DND-41 (cell line): ENCODE measurements at regions not wholly inside any gene's neighbourhood (a gene's known extent, or its start where the extent isn't known, plus 50 kb on each side); places are given as distances from the start of the nearest gene placed in this dataset.

Experiments
- ATAC-seq: fragments of 200-7000 bp; cut with Tn5 transposase; 3 replicates; pipeline ENCODE4 v1.9.1; 2021; ENCODE audit warnings: low read depth; ENCODE audit not compliant: insufficient read depth
- DNase-seq: peaks from one replicate; pipeline ENCODE4 v3.0.0-alpha.2; 2020
- H2AFZ ChIP-seq: 2 replicates; pipeline ENCODE4 v1.6.0; 2012; ENCODE audit warnings: low read depth, low read length
- H3K27ac ChIP-seq: 2 replicates; pipeline ENCODE4 v1.5.1; 2012; ENCODE audit warnings: low read length, inconsistent platforms
- H3K27me3 ChIP-seq: fragments of 200-600 bp; sonication (generic); 2 replicates; pipeline ENCODE4 v1.6.0; 2012; ENCODE audit warnings: low read length, mild to moderate bottlenecking, inconsistent platforms; ENCODE audit not compliant: insufficient read depth, poor library complexity
- H3K36me3 ChIP-seq: 2 replicates; pipeline ENCODE4 v1.5.1; 2012; ENCODE audit warnings: low read length, inconsistent platforms; ENCODE audit not compliant: insufficient read depth
- H3K4me1 ChIP-seq: 2 replicates; pipeline ENCODE4 v1.5.1; 2012; ENCODE audit warnings: mild to moderate bottlenecking, low read length; ENCODE audit not compliant: insufficient read depth
- H3K4me2 ChIP-seq: 2 replicates; pipeline ENCODE4 v1.6.0; 2012; ENCODE audit warnings: mild to moderate bottlenecking, moderate library complexity, low read length, inconsistent platforms; ENCODE audit not compliant: insufficient read depth
- H3K4me3 ChIP-seq, 2 experiments: fragments of 200-600 bp in 1 of 2; shearing (Covaris generic) in 1 of 2; 2 replicates each; pipeline ENCODE4 v1.5.1; 2012 to 2016; ENCODE audit warnings: inconsistent platforms in 2 of 2, low read length in 2 of 2, mild to moderate bottlenecking in 2 of 2, low read depth in 1 of 2, moderate library complexity in 1 of 2
- H3K79me2 ChIP-seq: 2 replicates; pipeline ENCODE4 v1.6.0; 2012; ENCODE audit warnings: low read length, inconsistent platforms; ENCODE audit not compliant: insufficient read depth
- H3K9ac ChIP-seq: 2 replicates; pipeline ENCODE4 v1.6.0; 2012; ENCODE audit warnings: low read depth, mild to moderate bottlenecking, inconsistent platforms, low read length, moderate library complexity
- H3K9me3 ChIP-seq: 2 replicates; pipeline ENCODE4 v1.5.1; 2012; ENCODE audit warnings: low read length, moderate library complexity, mild to moderate bottlenecking, inconsistent platforms; ENCODE audit not compliant: insufficient read depth, severe bottlenecking
- H4K20me1 ChIP-seq: 2 replicates; pipeline ENCODE4 v1.6.0; 2012; ENCODE audit warnings: low read length; ENCODE audit not compliant: insufficient read depth
- EZH2 ChIP-seq: IDR thresholded peaks from 3 replicates; pipeline ENCODE4 v1.6.1; 2012; ENCODE audit warnings: borderline replicate concordance, low read depth, mild to moderate bottlenecking, moderate library complexity, low read length, inconsistent platforms; ENCODE audit not compliant: severe bottlenecking
- TF ChIP-seq, protein P1 (sequence below): IDR thresholded peaks from 2 replicates; pipeline ENCODE4 v1.5.1; 2012; ENCODE audit warnings: borderline replicate concordance, low read length, moderate library complexity, mild to moderate bottlenecking; ENCODE audit not compliant: poor library complexity, severe bottlenecking; ENCODE audit errors: extremely low read depth

- Histone ChIP-seq H3K4me1 (no peaks in the 10 kb centered on the region), H4K20me1 (no peaks in the 10 kb centered on the region), H3K4me2 (no peak overlapping the region), H3K27ac (no peak overlapping the region), H2AFZ (no peak overlapping the region), H3K9ac (no peak overlapping the region), H3K4me3 (no peak overlapping the region), H3K36me3 (no peaks in the 10 kb centered on the region), H3K9me3 (no peaks in the 10 kb centered on the region), H3K79me2 (no peaks in the 10 kb centered on the region), H3K27me3 (peaks cover 5% of the 10 kb centered on the region)
- DNase-seq (no peak), ATAC-seq (no peak)
- TF ChIP-seq EZH2 = no peak
- TF ChIP-seq, protein P1, sequence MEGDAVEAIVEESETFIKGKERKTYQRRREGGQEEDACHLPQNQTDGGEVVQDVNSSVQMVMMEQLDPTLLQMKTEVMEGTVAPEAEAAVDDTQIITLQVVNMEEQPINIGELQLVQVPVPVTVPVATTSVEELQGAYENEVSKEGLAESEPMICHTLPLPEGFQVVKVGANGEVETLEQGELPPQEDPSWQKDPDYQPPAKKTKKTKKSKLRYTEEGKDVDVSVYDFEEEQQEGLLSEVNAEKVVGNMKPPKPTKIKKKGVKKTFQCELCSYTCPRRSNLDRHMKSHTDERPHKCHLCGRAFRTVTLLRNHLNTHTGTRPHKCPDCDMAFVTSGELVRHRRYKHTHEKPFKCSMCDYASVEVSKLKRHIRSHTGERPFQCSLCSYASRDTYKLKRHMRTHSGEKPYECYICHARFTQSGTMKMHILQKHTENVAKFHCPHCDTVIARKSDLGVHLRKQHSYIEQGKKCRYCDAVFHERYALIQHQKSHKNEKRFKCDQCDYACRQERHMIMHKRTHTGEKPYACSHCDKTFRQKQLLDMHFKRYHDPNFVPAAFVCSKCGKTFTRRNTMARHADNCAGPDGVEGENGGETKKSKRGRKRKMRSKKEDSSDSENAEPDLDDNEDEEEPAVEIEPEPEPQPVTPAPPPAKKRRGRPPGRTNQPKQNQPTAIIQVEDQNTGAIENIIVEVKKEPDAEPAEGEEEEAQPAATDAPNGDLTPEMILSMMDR = no peak
Measured at GRCh38 chr17:33701910-33702309, 408.8 kb upstream of the ASIC2 start.

GRCh38 chr17:33704856-33705255, 411.8 kb upstream of the ASIC2 start:
- TF ChIP-seq, protein P1 = no peak
- no peak for TF ChIP-seq EZH2
- H3K27ac ChIP-seq = no peak overlapping the region
- no peak for ATAC-seq
- H3K4me2 ChIP-seq = no peak overlapping the region
- H3K9me3 ChIP-seq = no peaks in the 10 kb centered on the region
- H3K9ac ChIP-seq = no peak overlapping the region
- H3K36me3 ChIP-seq = no peaks in the 10 kb centered on the region
- H3K4me1 ChIP-seq = no peaks in the 10 kb centered on the region
- H2AFZ ChIP-seq = no peak overlapping the region
- no peak overlapping the region for H3K4me3 ChIP-seq
- no peaks in the 10 kb centered on the region for H4K20me1 ChIP-seq
- no peaks in the 10 kb centered on the region for H3K27me3 ChIP-seq
- no peaks in the 10 kb centered on the region for H3K79me2 ChIP-seq
- no peak for DNase-seq

DNA sequence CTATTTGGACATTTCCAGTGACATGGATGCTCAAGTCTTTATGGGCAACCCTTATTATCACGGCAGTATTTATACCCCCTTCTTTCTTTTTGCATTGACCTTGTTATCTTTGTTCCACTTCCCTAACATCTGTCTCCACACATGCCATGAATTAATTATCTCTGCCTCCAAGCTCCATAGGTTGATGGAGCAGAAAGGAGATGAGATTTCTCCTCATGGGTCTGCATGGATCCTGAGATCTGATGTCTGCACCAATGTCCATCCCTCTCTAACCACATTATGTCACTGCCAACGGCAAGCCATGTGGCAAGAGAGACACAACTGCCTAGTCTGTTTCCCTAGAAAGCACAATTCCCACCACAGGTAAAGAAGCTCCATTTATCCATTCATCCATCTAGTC, 416.8 kb upstream of the ASIC2 start:
- H3K4me3 ChIP-seq = no peak overlapping the region
- H3K9ac ChIP-seq = no peak overlapping the region
- no peaks in the 10 kb centered on the region for H3K9me3 ChIP-seq
- no peak overlapping the region for H2AFZ ChIP-seq
- no peak for DNase-seq
- no peaks in the 10 kb centered on the region for H3K4me1 ChIP-seq
- H3K36me3 ChIP-seq = no peaks in the 10 kb centered on the region
- no peak for ATAC-seq
- H3K27me3 ChIP-seq = no peaks in the 10 kb centered on the region
- H4K20me1 ChIP-seq = no peaks in the 10 kb centered on the region
- no peaks in the 10 kb centered on the region for H3K79me2 ChIP-seq
- no peak overlapping the region for H3K4me2 ChIP-seq
- TF ChIP-seq EZH2 = no peak
- TF ChIP-seq, protein P1 = no peak
- H3K27ac ChIP-seq = no peak overlapping the region

DNA sequence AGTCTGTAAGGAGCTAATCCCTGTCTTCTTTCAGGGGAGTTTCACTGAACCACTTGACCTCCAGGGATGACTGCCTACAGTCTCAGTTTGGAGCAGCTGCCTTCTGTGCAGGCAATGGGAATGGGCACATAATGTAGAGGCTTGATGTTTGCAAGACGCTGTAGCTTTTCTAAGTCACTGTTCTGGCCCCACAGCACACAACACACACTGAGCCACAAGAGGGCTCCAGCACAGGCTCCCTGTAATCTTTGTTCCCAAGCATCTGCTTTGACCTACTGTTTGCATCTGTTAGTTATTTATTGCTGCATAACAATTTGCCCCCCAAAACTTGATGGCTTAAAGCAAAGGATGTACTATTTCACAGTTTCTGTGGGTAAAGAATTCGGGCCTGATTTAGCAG, 419.0 kb upstream of the ASIC2 start:
- Histone ChIP-seq H3K27me3 (peaks cover 8% of the 10 kb centered on the region), H3K79me2 (no peaks in the 10 kb centered on the region), H3K4me3 (no peak overlapping the region), H3K9ac (no peak overlapping the region), H3K4me1 (no peaks in the 10 kb centered on the region), H3K27ac (no peak overlapping the region), H4K20me1 (no peaks in the 10 kb centered on the region), H2AFZ (no peak overlapping the region), H3K36me3 (no peaks in the 10 kb centered on the region), H3K4me2 (no peak overlapping the region), H3K9me3 (no peaks in the 10 kb centered on the region)
- ATAC-seq (no peak), DNase-seq (no peak)
- TF ChIP-seq EZH2 = no peak
- TF ChIP-seq, protein P1 = peak; percentile 5
